Endothelial cell of umbilical vein (primary cell): ENCODE measurements at regions not wholly inside any gene's neighbourhood (a gene's known extent, or its start where the extent isn't known, plus 50 kb on each side); places are given as distances from the start of the nearest gene placed in this dataset.

Experiments
- BruUV-seq: library from RNA; stranded (reverse); fragments of 400-500 nt; replicated peaks from 2 replicates; lab custom pipeline; 2021; lab: Mats Ljungman, UMichigan
- CTCF ChIA-PET: fragments of 300-600, 350-600 bp; sonication (Branson Sonifier 250); formaldehyde crosslinking; loops from one replicate; lab custom pipeline; 2021; ENCODE audit warnings: antibody characterized with exemption, inconsistent platforms; lab: Charles Lee
- POLR2A ChIA-PET: fragments of 300-600, 350-600 bp; sonication (Branson Sonifier 250); formaldehyde crosslinking; loops from one replicate; lab custom pipeline; 2021; ENCODE audit warnings: antibody characterized with exemption, inconsistent platforms; lab: Charles Lee
- DNase-seq: peaks from one replicate; pipeline ENCODE4 v3.0.0-alpha.2; 2011; ENCODE audit warnings: low read depth, low spot score
- FAIRE-seq: peaks from 2 replicates; lab custom pipeline; 2011; peaks lifted over from hg19 to GRCh38; lab: Jason Lieb, UNC
- H2AFZ ChIP-seq: 2 replicates; pipeline ENCODE4 v1.6.0; 2012; ENCODE audit warnings: low read depth, low read length, control low read depth, inconsistent platforms
- H3K27ac ChIP-seq: 2 replicates; pipeline ENCODE4 v1.5.1; 2011; ENCODE audit warnings: low read depth, mild to moderate bottlenecking, control low read depth, low read length, moderate library complexity; ENCODE audit not compliant: insufficient read depth
- H3K27me3 ChIP-seq, 2 experiments: 2 replicates each; pipeline versions ENCODE4 v1.6.0 to v1.6.1; 2011; ENCODE audit warnings: low read length in 2 of 2, mixed read lengths in 1 of 2; ENCODE audit not compliant: control insufficient read depth in 2 of 2, insufficient read depth in 2 of 2
- H3K36me3 ChIP-seq, 2 experiments: 2 replicates in 1 of 2; 3 replicates in 1 of 2; pipeline ENCODE4 v1.5.1; 2011; ENCODE audit warnings: low read length in 2 of 2, mild to moderate bottlenecking in 1 of 2, moderate library complexity in 1 of 2; ENCODE audit not compliant: control insufficient read depth in 2 of 2, insufficient read depth in 2 of 2; ENCODE audit errors: extremely low read depth in 1 of 2
- H3K4me1 ChIP-seq: 3 replicates; pipeline ENCODE4 v1.5.1; 2011; ENCODE audit warnings: mild to moderate bottlenecking, low read length; ENCODE audit not compliant: control insufficient read depth, insufficient read depth; ENCODE audit errors: extremely low read depth
- H3K4me2 ChIP-seq: 2 replicates; pipeline ENCODE4 v1.6.1; 2011; ENCODE audit warnings: low read length, control low read depth, mixed read lengths; ENCODE audit not compliant: insufficient read depth
- H3K4me3 ChIP-seq, 3 experiments: fragments of 200-600 bp in 1 of 3; sonication (generic), shearing (Covaris generic) in 1 of 3; replicated peaks in 1 of 3; 2 replicates each; pipeline ENCODE4 v1.5.1; 2011 to 2016; ENCODE audit warnings: control low read depth in 3 of 3, low read length in 3 of 3, mild to moderate bottlenecking in 2 of 3, inconsistent platforms in 1 of 3, low read depth in 1 of 3, moderate library complexity in 1 of 3; ENCODE audit not compliant: insufficient read depth in 1 of 3
- H3K79me2 ChIP-seq: 2 replicates; pipeline ENCODE4 v1.6.0; 2012; ENCODE audit warnings: low read length, inconsistent platforms; ENCODE audit not compliant: control insufficient read depth, insufficient read depth
- H3K9ac ChIP-seq: replicated peaks from 2 replicates; pipeline ENCODE3; 2011; ENCODE audit warnings: low read length, control low read depth; ENCODE audit not compliant: insufficient read depth; ENCODE audit errors: extremely low read depth
- H3K9me1 ChIP-seq: replicated peaks from 3 replicates; pipeline ENCODE4 v1.6.0; 2011; ENCODE audit warnings: mild to moderate bottlenecking, low read length; ENCODE audit not compliant: control insufficient read depth, insufficient read depth; ENCODE audit errors: extremely low read depth
- H3K9me3 ChIP-seq: replicated peaks from 2 replicates; pipeline ENCODE4 v1.5.1; 2012; ENCODE audit warnings: low read length, inconsistent platforms; ENCODE audit not compliant: control insufficient read depth, insufficient read depth
- H4K20me1 ChIP-seq: replicated peaks from 2 replicates; pipeline ENCODE3; 2011; ENCODE audit warnings: mild to moderate bottlenecking, low read length; ENCODE audit not compliant: control insufficient read depth, insufficient read depth; ENCODE audit errors: extremely low read depth
- EZH2 ChIP-seq: IDR thresholded peaks from 2 replicates; pipeline ENCODE4 v1.6.1; 2012; ENCODE audit warnings: borderline replicate concordance, low read depth, mild to moderate bottlenecking, moderate library complexity, low read length, inconsistent platforms; ENCODE audit not compliant: severe bottlenecking
- FOS ChIP-seq: IDR thresholded peaks from 2 replicates; pipeline ENCODE4 v1.6.1; 2011; ENCODE audit warnings: mild to moderate bottlenecking, low read length, moderate library complexity, borderline replicate concordance; ENCODE audit not compliant: insufficient read depth
- GATA2 ChIP-seq: IDR thresholded peaks from 2 replicates; pipeline ENCODE4 v1.7.0; 2011; ENCODE audit warnings: low read depth, mild to moderate bottlenecking, moderate library complexity, mixed read lengths, low read length; ENCODE audit not compliant: insufficient read length, insufficient read depth
- JUN ChIP-seq: IDR thresholded peaks from 2 replicates; pipeline ENCODE4 v1.6.1; 2011; ENCODE audit warnings: borderline replicate concordance, low read depth; ENCODE audit not compliant: insufficient read length, insufficient read depth
- MYC ChIP-seq: IDR thresholded peaks from one replicate; pipeline ENCODE4 v1.6.1; 2011; ENCODE audit warnings: mild to moderate bottlenecking, low read depth, low read length
- POLR2A ChIP-seq: IDR thresholded peaks from 2 replicates; pipeline ENCODE4 v1.6.1; 2012; ENCODE audit warnings: low read depth, mild to moderate bottlenecking, control low read depth, low read length
- POLR2AphosphoS5 ChIP-seq: IDR thresholded peaks from 2 replicates; pipeline ENCODE4 v1.6.1; 2012; ENCODE audit warnings: low read depth, mild to moderate bottlenecking, control low read depth, low read length, moderate library complexity; ENCODE audit not compliant: insufficient read depth
- dilution Hi-C: fragments of 300-500 bp; cut with MboI; formaldehyde crosslinking; loops from one replicate; pipeline ENCODE4 v1.15.0; 2019; ENCODE audit warnings: low sequenced_read_pairs; ENCODE audit not compliant: extremely low pct_ligation_motif_present
- intact Hi-C: fragments of 100-400 bp; cut with micrococcal nuclease; formaldehyde crosslinking; loops from one replicate; pipeline ENCODE4 v1.10.0; 2022
- TF ChIP-seq, protein P1 (sequence below), 2 donors: IDR thresholded peaks; 1 replicate in 1 of 2; 2 replicates in 1 of 2; pipeline ENCODE4 v1.5.1; 2011; ENCODE audit warnings: low read length in 2 of 2, mild to moderate bottlenecking in 2 of 2, moderate library complexity in 2 of 2, control low read depth in 1 of 2, inconsistent platforms in 1 of 2, low read depth in 1 of 2; ENCODE audit not compliant: insufficient read depth in 1 of 2; ENCODE audit errors: extremely low read depth in 1 of 2
- TF ChIP-seq, protein P2 (sequence below): IDR thresholded peaks from 2 replicates; pipeline ENCODE4 v1.6.1; 2011; ENCODE audit not compliant: insufficient read depth, insufficient read length

DNA sequence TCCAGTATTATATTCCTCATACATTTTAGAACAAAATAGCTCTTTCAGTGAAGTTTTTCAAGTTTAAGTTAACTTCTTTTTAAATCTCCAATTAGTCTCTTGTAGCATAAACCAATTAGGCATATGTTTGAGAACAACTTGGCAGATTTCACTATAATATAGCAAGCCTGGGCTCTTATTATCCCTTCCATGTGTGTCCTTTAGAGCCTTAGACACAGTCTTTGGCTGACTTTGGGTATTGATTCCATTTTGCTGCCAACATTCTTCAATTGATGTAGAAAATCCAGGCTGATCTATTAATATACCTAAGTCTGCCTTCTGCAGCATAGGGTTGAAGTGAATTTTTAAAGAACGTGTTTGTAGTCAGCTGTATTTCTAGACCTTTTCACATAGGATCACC lies 179.1 kb upstream of the RPRM start:
- ChIA-PET CTCF (no interaction called here), POLR2A (no interaction called here)
- Histone ChIP-seq H3K36me3 (no peaks in the 10 kb centered on the region), H4K20me1 (no peaks in the 10 kb centered on the region), H3K9me1 (no peaks in the 10 kb centered on the region), H3K9ac (no peak overlapping the region), H3K27ac (no peak overlapping the region), H3K79me2 (no peaks in the 10 kb centered on the region), H3K4me1 (no peaks in the 10 kb centered on the region), H2AFZ (no peak overlapping the region), H3K4me3 (no peak overlapping the region), H3K4me2 (no peak overlapping the region), H3K9me3 (peaks cover 2% of the 10 kb centered on the region), H3K27me3 (no peaks in the 10 kb centered on the region)
- no TSS peak for BruUV-seq
- TF ChIP-seq POLR2A: no peak
- dilution Hi-C loops: no loop called here
- DNase-seq: no peak
- FAIRE-seq: no peak
- intact Hi-C loops: no loop called here

DNA sequence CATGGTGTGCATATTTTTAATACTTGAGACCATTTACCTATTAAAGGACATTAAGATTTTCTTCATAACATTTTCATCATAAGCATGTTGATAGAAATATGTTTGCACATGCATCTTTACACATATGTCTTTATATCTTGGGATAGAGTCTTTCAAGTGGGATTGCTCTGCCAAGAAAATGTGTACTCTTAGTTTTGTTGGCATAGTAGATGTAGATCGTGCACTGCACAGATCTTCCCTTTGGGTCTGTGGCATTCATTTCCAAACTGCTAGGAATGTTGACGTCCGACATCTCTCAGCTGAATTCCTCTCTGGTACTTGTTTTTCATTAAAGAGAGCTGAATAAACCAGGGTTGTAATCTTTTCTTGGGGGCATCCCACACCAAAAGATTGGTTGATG lies 183.2 kb upstream of the RPRM start:
- intact Hi-C loops (no loop called here), dilution Hi-C loops (no loop called here)
- H3K9ac ChIP-seq: no peak overlapping the region
- H3K79me2 ChIP-seq: no peaks in the 10 kb centered on the region
- ChIA-PET CTCF (no interaction called here), POLR2A (no interaction called here)
- H3K9me3 ChIP-seq: peaks cover 9% of the 10 kb centered on the region
- no peaks in the 10 kb centered on the region for H3K4me1 ChIP-seq
- H2AFZ ChIP-seq: no peak overlapping the region
- DNase-seq (no peak), FAIRE-seq (no peak)
- TF ChIP-seq POLR2AphosphoS5 (no peak), POLR2A (no peak), FOS (no peak), MYC (no peak), GATA2 (no peak), EZH2 (no peak), JUN (no peak)
- TF ChIP-seq, protein P1, sequence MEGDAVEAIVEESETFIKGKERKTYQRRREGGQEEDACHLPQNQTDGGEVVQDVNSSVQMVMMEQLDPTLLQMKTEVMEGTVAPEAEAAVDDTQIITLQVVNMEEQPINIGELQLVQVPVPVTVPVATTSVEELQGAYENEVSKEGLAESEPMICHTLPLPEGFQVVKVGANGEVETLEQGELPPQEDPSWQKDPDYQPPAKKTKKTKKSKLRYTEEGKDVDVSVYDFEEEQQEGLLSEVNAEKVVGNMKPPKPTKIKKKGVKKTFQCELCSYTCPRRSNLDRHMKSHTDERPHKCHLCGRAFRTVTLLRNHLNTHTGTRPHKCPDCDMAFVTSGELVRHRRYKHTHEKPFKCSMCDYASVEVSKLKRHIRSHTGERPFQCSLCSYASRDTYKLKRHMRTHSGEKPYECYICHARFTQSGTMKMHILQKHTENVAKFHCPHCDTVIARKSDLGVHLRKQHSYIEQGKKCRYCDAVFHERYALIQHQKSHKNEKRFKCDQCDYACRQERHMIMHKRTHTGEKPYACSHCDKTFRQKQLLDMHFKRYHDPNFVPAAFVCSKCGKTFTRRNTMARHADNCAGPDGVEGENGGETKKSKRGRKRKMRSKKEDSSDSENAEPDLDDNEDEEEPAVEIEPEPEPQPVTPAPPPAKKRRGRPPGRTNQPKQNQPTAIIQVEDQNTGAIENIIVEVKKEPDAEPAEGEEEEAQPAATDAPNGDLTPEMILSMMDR (IDR thresholded peaks at IDR 0.05; ENCODE audit: extremely low read depth in 1 of 2, insufficient read depth in 1 of 2, low read depth in 1 of 2, low read length in 2 of 2): no peak
- TF ChIP-seq, protein P2, sequence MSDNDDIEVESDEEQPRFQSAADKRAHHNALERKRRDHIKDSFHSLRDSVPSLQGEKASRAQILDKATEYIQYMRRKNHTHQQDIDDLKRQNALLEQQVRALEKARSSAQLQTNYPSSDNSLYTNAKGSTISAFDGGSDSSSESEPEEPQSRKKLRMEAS: no peak
- no TSS peak for BruUV-seq
- H3K27me3 ChIP-seq: no peaks in the 10 kb centered on the region
- no peaks in the 10 kb centered on the region for H3K9me1 ChIP-seq
- no peak overlapping the region for H3K27ac ChIP-seq
- H4K20me1 ChIP-seq: no peaks in the 10 kb centered on the region
- no peak overlapping the region for H3K4me3 ChIP-seq
- no peaks in the 10 kb centered on the region for H3K36me3 ChIP-seq
- no peak overlapping the region for H3K4me2 ChIP-seq
